Rectal smooth muscle tissue (tissue), 1 donor: ENCODE measurements at regions not wholly inside any gene's neighbourhood (a gene's known extent, or its start where the extent isn't known, plus 50 kb on each side); places are given as distances from the start of the nearest gene placed in this dataset.

Experiments used
- H3K27ac ChIP-seq: one replicate; pipeline ENCODE4 v1.7.0; 2013; ENCODE audit warnings: low read depth, low read length, inconsistent platforms
- H3K27me3 ChIP-seq: one replicate; pipeline ENCODE4 v1.7.0; 2013; ENCODE audit warnings: low read length; ENCODE audit not compliant: control insufficient read depth, insufficient read depth
- H3K36me3 ChIP-seq: one replicate; pipeline ENCODE4 v1.7.0; 2013; ENCODE audit warnings: low read length; ENCODE audit not compliant: control insufficient read depth, insufficient read depth
- H3K4me1 ChIP-seq: one replicate; pipeline ENCODE4 v1.7.0; 2013; ENCODE audit warnings: low read length; ENCODE audit not compliant: control insufficient read depth, insufficient read depth
- H3K4me3 ChIP-seq: one replicate; pipeline ENCODE4 v1.7.0; 2013; ENCODE audit warnings: low read length
- H3K9ac ChIP-seq: one replicate; pipeline ENCODE4 v1.7.0; 2013; ENCODE audit warnings: low read length

DNA sequence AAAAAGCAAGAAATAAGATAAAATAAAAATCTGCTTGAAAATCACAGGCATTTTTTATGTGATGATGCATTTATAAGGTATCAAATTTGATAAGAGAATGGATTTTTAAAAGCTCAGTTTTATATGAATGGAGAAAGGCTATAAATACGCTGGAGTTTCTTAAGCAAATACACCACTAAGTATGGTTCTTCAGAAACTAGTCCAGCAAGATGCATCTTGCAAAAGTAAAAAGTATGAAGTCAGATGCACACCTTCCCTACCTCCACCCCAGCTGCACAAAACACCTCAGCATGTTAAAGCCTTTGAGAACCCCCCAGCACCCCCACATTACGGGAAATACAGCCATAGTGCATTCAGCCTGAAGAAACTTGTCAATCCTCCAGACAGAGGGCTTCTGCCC is 143.1 kb upstream of the PROX1 start:
- Histone ChIP-seq H3K36me3 (no peaks in the 10 kb centered on the region), H3K9ac (no peak overlapping the region), H3K4me1 (no peaks in the 10 kb centered on the region), H3K27ac (no peak overlapping the region), H3K27me3 (no peaks in the 10 kb centered on the region), H3K4me3 (no peak overlapping the region)

GRCh38 chr1:213852107-213852506 is 135.7 kb upstream of the PROX1 start:
- Histone ChIP-seq H3K36me3 (no peaks in the 10 kb centered on the region), H3K27ac (no peak overlapping the region)

DNA sequence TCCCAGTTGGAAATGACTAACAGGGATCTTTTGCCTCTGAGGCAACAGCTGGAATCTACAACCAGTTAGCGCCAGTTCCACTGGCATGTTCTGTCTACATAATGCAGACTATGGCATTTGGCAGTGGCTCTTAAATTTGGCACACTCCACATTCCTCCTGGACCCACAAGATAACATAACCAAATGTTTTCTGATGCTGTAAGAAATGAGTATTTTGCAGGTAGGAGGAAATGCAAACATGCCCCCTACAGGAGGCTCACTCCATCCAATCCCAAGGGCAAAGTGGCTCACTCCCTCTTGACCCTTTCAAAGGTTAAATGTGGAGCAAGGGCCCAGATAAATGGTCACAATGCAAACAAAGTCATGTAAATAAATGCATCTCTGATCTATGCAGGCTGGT is 129.2 kb upstream of the PROX1 start:
- Histone ChIP-seq H3K27me3 (no peaks in the 10 kb centered on the region), H3K4me1 (no peaks in the 10 kb centered on the region), H3K36me3 (no peaks in the 10 kb centered on the region), H3K27ac (no peak overlapping the region), H3K4me3 (no peak overlapping the region), H3K9ac (no peak overlapping the region)

More at GRCh38 chr1:213852107-213852506, 135.7 kb upstream of the PROX1 start:
- Histone ChIP-seq H3K4me3 (no peak overlapping the region), H3K4me1 (no peaks in the 10 kb centered on the region), H3K27me3 (no peaks in the 10 kb centered on the region), H3K9ac (no peak overlapping the region)

GRCh38 chr1:213861841-213862240 is 125.9 kb upstream of the PROX1 start:
- no peak overlapping the region for H3K4me3 ChIP-seq
- H3K27me3 ChIP-seq = no peaks in the 10 kb centered on the region
- H3K9ac ChIP-seq = no peak overlapping the region
- no peak overlapping the region for H3K27ac ChIP-seq
- H3K4me1 ChIP-seq = no peaks in the 10 kb centered on the region
- H3K36me3 ChIP-seq = no peaks in the 10 kb centered on the region

DNA sequence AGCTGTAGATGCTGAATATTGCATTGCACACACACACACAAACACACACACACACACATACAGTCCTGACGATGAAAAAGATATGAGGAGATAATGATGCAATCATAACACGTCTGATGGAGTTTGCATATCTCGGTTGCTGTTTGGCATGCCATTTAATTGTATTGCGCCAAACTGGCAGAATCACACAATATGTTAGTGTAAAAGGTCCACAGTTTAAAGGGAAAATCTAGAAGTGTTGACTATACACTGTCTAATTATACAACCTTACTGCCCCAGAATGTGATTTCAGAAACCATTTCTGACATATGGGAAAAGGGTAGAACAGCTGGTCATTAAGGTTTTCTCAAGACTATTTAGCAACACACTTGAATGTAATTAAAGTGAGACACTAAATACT is 123.7 kb upstream of the PROX1 start:
- no peaks in the 10 kb centered on the region for H3K27me3 ChIP-seq

DNA sequence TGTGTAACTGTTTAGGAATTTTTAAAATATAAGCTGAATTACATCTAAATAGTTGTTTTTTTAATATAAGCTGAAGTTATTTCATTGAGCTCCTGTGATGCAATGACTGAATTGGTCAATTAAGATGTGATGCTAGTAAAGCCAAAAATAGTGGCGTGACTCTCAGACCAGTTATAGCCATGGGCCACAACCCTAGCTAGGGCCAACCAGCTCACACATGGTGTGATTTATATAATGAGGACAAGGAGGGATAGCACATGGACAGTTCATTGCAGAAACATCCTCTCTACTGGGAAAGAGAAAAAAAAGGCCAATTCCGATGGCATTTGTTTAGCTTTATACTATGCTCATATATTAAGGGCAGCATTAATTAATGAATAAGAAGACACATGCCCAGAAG is 119.3 kb upstream of the PROX1 start:
- Histone ChIP-seq H3K36me3 (no peaks in the 10 kb centered on the region), H3K27ac (no peak overlapping the region)

More for the DNA sequence above, 123.7 kb upstream of the PROX1 start:
- Histone ChIP-seq H3K4me1 (no peaks in the 10 kb centered on the region), H3K27ac (no peak overlapping the region), H3K9ac (no peak overlapping the region), H3K4me3 (no peak overlapping the region), H3K36me3 (no peaks in the 10 kb centered on the region)

GRCh38 chr1:213871179-213871578 is 116.6 kb upstream of the PROX1 start:
- Histone ChIP-seq H3K27ac (no peak overlapping the region), H3K36me3 (no peaks in the 10 kb centered on the region), H3K9ac (no peak overlapping the region)

More for the DNA sequence above, 119.3 kb upstream of the PROX1 start:
- H3K9ac ChIP-seq = no peak overlapping the region
- no peak overlapping the region for H3K4me3 ChIP-seq
- H3K27me3 ChIP-seq = no peaks in the 10 kb centered on the region
- H3K4me1 ChIP-seq = no peaks in the 10 kb centered on the region

GRCh38 chr1:213874789-213875188 is 113.0 kb upstream of the PROX1 start:
- H3K9ac ChIP-seq = no peak overlapping the region
- no peaks in the 10 kb centered on the region for H3K36me3 ChIP-seq
- H3K27ac ChIP-seq = no peak overlapping the region
- no peaks in the 10 kb centered on the region for H3K27me3 ChIP-seq
- no peak overlapping the region for H3K4me3 ChIP-seq
- no peaks in the 10 kb centered on the region for H3K4me1 ChIP-seq

More at GRCh38 chr1:213871179-213871578, 116.6 kb upstream of the PROX1 start:
- H3K4me3 ChIP-seq = no peak overlapping the region
- no peaks in the 10 kb centered on the region for H3K27me3 ChIP-seq
- H3K4me1 ChIP-seq = no peaks in the 10 kb centered on the region

DNA sequence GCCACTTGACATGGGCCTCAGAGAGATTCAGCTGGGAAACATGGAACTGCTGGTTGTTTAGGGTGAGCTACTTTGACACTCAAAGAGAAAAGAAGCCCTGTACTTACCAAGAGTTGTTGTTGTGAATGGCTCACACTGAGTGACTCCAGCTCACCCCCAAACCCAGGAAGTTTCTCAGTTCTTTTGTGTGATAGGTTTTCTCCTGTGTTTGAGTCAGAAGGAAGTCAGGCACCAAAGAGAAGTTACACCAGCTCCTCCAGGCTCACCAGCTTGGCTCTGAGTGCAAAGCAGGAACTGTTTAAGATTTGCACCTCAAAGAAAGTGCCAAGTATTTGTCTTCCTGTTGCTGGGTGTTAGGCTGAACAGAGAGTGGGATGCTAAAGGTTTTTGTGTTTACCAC is 111.2 kb upstream of the PROX1 start:
- Histone ChIP-seq H3K4me1 (no peaks in the 10 kb centered on the region), H3K4me3 (no peak overlapping the region), H3K36me3 (no peaks in the 10 kb centered on the region), H3K27me3 (no peaks in the 10 kb centered on the region), H3K9ac (no peak overlapping the region), H3K27ac (no peak overlapping the region)

DNA sequence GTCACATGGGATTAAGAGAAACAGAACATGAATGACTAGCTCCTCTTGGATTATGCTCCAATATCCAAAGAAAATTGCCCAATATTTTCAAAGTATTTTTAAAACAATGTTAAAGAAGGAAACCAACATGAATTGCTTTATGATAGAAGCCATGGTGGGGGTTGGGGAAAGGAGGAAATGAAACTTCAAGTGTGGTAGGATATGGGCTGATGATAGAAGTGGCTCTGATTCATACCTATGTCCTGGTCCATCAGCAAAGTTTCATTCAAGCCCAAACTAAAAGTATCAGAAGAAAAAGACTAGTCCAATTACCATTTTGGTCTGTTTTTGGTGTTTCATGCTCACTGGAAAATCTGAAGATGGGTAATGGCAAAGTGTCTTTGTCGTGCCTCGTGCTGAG is 104.2 kb upstream of the PROX1 start:
- Histone ChIP-seq H3K4me3 (no peak overlapping the region), H3K27ac (no peak overlapping the region), H3K9ac (no peak overlapping the region), H3K27me3 (no peaks in the 10 kb centered on the region), H3K36me3 (no peaks in the 10 kb centered on the region), H3K4me1 (no peaks in the 10 kb centered on the region)

- Histone ChIP-seq H3K4me1 (no peaks in the 10 kb centered on the region), H3K27me3 (no peaks in the 10 kb centered on the region), H3K36me3 (no peaks in the 10 kb centered on the region), H3K27ac (no peak overlapping the region), H3K9ac (no peak overlapping the region), H3K4me3 (no peak overlapping the region)
These were observed 103.4 kb upstream of the PROX1 start for GRCh38 chr1:213884402-213884801.

- Histone ChIP-seq H3K4me1 (no peaks in the 10 kb centered on the region), H3K36me3 (no peaks in the 10 kb centered on the region), H3K27ac (no peak overlapping the region), H3K27me3 (no peaks in the 10 kb centered on the region), H3K9ac (no peak overlapping the region), H3K4me3 (no peak overlapping the region)
These were observed 102.8 kb upstream of the PROX1 start for GRCh38 chr1:213884942-213885341.

DNA sequence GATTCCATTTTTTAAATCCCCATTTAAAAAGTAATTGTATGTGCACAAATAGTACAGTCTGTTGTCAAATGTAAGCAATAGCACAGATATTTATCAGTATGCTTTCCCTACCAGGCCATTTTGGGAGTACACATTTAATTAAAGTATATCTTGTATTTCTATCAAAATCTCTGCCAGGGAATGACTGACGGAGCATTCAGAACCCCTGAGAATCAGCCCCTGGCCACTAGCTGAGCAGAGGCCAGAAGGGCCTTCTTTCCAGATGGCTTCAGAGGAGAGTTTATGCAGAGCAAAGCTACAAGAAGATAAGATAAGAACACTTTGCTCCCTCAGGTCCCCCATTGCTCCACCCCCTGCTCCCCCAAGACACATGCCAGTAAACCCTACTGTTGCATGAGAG is 99.9 kb upstream of the PROX1 start:
- no peak overlapping the region for H3K27ac ChIP-seq
- H3K36me3 ChIP-seq = no peaks in the 10 kb centered on the region

More for the DNA sequence above, 99.9 kb upstream of the PROX1 start:
- Histone ChIP-seq H3K27me3 (no peaks in the 10 kb centered on the region), H3K4me3 (no peak overlapping the region), H3K4me1 (no peaks in the 10 kb centered on the region), H3K9ac (no peak overlapping the region)
